Suprapubic skin (tissue), 4 donors: ENCODE measurements at regions not wholly inside any gene's neighbourhood (a gene's known extent, or its start where the extent isn't known, plus 50 kb on each side); places are given as distances from the start of the nearest gene placed in this dataset.

Experiments used
- EP300 ChIP-seq: sonication (generic); formaldehyde crosslinking; IDR thresholded peaks from one replicate; pipeline ENCODE4 v1.6.1; 2017; ENCODE audit warnings: antibody characterized with exemption
- POLR2A ChIP-seq, 2 donors: fragments of 450-650 bp; IDR thresholded peaks; one replicate each; pipeline ENCODE4 v1.6.1; 2017; ENCODE audit warnings: antibody characterized with exemption in 2 of 2, mild to moderate bottlenecking in 2 of 2, moderate library complexity in 2 of 2
- POLR2AphosphoS5 ChIP-seq, 3 donors: sonication (generic); formaldehyde crosslinking; IDR thresholded peaks; one replicate each; pipeline ENCODE4 v1.6.1; 2017; ENCODE audit warnings: antibody characterized with exemption in 3 of 3
- TF ChIP-seq, protein P1 (sequence below), 2 donors: fragments of 200-600 bp in 1 of 2; fragments of 450-650 bp in 1 of 2; sonication (generic) in 1 of 2; IDR thresholded peaks; one replicate each; pipeline ENCODE4 v1.5.1; 2016 to 2019; ENCODE audit warnings: antibody characterized with exemption in 2 of 2, mild to moderate bottlenecking in 1 of 2, moderate library complexity in 1 of 2

DNA sequence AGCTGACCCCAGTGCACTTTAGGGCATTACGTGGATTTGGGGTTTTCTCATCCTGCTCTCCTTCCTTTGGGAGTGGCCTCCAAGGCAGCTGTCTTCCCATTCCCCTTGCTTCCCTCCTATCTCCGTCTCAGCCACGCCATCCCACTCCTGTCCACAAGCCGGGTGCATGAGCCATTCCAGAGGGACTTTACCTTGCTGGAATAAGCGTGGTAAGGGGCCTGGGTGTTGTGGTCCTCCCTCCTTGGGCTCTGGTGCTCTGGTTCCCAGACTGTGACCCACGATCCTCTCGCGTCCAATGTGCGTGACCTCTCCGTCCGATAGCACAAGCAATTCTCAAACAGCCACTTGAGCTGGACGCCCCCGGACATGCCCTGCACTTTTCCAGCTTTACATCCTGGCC, 60.6 kb upstream of the NKX2-2 start:
- TF ChIP-seq, protein P1, sequence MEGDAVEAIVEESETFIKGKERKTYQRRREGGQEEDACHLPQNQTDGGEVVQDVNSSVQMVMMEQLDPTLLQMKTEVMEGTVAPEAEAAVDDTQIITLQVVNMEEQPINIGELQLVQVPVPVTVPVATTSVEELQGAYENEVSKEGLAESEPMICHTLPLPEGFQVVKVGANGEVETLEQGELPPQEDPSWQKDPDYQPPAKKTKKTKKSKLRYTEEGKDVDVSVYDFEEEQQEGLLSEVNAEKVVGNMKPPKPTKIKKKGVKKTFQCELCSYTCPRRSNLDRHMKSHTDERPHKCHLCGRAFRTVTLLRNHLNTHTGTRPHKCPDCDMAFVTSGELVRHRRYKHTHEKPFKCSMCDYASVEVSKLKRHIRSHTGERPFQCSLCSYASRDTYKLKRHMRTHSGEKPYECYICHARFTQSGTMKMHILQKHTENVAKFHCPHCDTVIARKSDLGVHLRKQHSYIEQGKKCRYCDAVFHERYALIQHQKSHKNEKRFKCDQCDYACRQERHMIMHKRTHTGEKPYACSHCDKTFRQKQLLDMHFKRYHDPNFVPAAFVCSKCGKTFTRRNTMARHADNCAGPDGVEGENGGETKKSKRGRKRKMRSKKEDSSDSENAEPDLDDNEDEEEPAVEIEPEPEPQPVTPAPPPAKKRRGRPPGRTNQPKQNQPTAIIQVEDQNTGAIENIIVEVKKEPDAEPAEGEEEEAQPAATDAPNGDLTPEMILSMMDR (IDR thresholded peaks at IDR 0.05), result no peak
- TF ChIP-seq POLR2A (IDR thresholded peaks at IDR 0.05), result no peak
- TF ChIP-seq EP300, result no peak
- TF ChIP-seq POLR2AphosphoS5 (IDR thresholded peaks at IDR 0.05), result no peak
